H4 (cell line): ENCODE measurements at regions not wholly inside any gene's neighbourhood (a gene's known extent, or its start where the extent isn't known, plus 50 kb on each side); places are given as distances from the start of the nearest gene placed in this dataset.
"Not testable (repeated sequence)": the region's sequence is repeated elsewhere in the genome, so short reads cannot be mapped to it uniquely, and the experiment has no call there.

Experiments used
- DNase-seq: peaks from one replicate; pipeline ENCODE4 v3.0.0-alpha.2; 2015; ENCODE audit warnings: low spot score

DNA sequence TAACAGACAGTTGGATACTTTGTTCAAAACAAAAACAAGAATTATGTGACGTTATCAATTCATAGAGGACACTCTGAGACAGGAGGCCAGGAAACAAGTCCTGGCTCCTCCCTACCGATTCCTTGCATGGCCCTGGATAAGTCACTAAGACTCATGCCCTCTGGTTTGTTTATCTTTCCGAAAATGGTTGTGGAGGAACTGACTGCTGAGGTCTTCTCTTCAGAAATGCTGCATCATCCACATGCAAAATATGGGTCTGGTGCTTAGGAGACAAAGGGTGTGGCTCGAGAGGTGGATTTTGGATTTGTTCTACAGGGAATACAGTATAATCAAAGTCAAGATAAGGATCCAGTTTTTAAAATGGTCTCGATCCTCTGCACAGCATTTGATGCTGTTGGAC lies 130.9 kb downstream of the RELL1 start:
- peak; percentile 44 for DNase-seq

DNA sequence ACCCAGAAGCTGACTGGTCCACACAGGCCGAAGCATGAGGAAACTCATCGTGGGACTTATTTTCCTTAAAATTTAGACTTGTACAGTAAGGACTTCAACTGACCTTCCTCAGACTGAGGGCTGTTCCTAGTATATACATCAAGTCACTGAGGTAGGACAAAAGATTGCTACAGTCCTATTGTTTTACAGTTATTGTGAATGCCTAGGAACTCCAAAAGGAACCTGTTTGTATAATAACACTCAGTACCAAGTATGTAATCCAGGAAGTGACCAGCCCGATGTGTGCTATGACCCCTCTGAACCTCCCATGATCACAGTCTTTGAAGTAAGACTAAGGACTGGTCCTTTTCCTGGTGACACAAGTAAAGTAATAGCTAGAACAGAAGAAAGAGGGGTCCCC lies 136.3 kb downstream of the RELL1 start:
- not testable (repeated sequence) for DNase-seq

DNA sequence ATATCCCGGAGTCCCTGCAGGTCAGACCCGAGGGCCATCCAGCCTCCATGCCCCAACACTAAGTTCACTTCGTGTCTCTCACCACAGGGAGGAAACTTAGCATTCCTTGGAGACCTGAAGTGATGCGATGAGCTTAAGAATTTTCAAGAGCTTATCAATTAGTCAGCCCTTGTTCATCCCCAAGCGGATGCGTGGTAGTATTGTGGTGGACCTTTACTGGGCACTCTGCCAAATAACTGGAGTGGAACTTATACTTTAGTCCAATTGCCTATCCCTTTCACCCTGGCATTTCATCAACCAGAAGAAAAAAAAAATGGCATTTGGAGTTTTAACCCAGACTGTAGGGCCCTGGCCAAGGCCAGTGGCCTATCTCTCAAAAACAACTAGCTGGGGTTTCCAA lies 137.1 kb downstream of the RELL1 start:
- peak; percentile 79 for DNase-seq

DNA sequence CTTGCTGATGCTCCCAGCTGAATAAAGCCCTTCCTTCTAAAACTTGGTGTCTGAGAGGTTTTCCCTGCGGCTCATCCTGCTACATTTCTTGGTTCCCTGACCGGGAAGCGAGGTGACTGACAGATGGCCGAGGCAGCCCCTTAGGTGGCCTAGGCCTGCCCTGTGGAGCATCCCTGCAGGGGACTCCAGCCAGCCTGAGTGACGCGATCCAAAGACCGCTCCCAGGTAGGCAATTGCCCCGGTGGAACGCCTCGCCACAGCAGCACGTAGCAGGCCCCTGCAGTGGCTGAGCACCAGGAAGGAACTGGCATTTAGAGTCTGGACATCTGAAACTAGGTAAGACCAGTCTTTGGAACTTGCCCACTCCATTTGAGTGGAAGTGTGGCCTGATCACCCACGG lies 139.6 kb downstream of the RELL1 start:
- no peak for DNase-seq

DNA sequence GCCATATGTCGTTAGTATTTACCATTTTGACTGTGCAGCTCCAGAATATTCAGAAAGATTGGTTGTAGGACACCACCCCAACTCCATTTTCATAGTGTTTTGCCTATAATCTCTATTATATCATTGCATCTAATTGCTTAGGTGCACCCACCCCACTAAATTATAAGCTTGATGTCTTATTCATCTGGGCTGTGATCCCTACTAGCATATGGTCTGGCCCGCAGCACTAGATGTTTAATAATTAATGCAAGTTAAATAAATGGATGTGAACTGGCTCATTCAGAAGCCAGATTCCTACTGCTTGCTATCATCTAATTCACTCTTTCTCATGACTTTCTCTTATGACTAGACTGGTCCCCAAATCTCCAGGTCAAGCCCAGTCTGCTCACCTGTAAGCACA lies 143.5 kb downstream of the RELL1 start:
- no peak for DNase-seq

DNA sequence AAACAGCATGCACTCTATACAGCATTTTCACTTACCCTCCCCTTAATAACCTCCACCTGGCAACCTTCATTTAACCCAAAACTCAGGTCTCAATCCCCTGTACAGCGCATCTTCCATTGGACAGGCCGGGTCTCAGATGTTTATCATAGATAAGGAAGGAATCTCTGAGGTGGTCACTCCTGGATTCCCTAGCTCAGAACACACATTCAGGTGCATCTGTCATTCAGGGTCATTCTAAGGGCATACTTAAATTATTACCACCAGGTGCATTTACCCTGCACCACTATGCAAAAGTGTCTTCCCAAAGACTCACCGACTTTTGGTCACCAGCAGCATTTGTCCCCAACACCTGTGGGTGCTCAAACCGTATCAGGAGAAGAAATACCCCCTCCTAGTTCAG lies 144.2 kb downstream of the RELL1 start:
- no peak for DNase-seq

DNA sequence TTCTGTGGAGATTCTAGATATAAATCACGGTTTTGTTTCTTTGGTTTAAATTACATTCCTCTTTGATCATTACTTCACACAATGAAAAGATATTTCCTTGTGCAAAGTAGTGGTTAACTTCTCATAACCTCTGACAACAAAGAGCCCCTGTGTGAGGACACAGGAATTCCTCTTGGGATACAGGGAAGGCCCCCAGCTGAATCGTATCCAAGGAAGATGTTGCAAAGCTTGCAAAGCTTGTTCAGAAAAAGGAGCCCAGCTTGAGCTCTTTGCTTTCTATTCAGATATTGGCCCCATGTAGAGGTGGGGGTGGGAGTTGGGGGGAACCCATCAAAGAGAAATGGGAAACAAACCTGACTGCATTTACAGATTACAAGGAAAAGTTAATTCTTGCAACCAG lies 145.7 kb downstream of the RELL1 start:
- DNase-seq: no peak

DNA sequence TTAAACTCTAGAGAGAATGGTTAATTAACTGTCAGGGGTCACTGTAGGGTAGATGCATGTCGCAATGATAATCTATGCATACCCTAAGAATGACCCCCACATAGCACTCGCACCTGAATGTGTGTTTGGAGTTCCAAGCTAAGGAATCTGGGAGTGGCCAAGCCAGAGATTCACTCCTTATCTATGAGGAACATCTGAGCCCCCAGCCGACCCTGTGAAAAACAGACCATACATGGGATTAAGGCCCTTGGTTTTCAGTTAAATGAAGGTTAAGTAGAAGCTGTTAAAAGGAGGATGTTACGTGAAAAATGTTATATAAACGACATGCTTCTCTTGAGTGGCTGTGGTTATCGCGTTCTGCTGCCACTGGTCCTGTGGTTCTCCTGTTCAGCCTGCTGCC lies 147.2 kb downstream of the RELL1 start:
- no peak for DNase-seq

DNA sequence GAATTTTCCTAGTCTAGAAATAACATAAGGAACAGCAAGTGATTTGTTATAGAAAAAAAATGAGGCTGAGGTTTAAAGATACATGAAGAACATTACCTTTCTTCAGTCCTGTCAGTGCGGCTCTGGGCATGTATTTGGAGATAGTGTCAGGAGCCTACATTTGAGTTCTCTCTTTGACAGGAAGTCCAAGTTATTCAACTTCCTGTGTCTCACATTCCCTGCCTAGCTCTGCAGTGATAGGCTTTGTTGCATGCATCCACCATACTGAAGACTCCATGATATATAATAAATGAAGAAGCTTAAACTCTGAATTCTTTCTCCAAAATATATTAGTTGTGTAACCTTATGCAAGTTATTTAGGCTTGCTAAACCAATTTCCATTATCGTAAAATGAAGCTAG lies 148.7 kb downstream of the RELL1 start:
- no peak for DNase-seq

DNA sequence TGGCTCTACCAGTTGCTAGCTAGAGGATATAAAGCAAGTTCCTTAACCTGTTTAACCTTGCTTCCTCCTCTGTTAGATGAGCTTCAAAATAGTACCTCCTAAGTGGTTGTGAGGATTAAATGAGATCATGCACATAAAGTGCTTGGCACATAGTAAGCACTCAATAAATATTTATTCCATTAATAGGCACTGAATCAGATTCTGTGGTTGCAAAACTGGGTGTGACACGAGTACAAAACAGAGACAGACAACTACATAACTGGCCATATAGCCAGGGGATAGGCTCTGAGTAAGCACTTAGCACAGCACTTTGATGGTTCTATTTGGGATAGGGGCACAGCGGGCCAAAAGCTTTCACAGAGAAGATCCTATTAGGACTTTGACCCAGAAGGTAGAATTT lies 150.3 kb downstream of the RELL1 start:
- DNase-seq: no peak

DNA sequence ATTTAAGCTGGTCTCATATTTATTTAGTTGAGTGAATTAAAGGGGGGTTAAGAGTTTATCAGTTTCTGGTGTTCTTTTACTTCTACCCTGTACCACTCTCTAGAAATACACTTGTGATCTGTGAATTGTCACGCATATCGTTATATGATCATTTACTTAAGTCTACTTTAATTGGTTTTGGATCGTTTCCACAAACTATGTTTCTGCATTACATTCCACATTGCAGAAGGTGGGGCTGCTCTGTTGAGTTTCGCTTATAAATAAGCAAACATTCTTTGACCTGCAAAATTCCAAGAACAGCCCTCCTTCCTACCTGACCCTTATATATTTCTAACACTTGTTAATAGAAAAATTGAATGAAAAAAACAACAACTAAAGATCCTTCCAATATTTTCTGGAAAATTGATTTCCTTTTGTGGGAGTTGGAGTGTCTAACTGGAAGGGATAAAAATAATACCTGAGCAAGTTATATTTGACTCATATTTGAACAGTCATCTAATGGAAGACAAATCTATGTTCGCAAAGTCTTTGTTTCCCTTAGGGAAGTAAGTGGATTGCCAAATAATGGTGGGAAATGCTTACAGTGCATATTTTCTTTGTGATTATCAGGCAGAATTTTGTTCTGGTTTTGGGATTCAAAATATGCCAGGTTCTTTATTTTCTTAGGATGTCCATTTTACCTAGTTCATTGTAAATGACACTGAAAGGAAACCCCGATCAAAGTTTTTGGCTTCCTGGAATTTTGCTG lies 152.7 kb downstream of the RELL1 start:
- no peak for DNase-seq

DNA sequence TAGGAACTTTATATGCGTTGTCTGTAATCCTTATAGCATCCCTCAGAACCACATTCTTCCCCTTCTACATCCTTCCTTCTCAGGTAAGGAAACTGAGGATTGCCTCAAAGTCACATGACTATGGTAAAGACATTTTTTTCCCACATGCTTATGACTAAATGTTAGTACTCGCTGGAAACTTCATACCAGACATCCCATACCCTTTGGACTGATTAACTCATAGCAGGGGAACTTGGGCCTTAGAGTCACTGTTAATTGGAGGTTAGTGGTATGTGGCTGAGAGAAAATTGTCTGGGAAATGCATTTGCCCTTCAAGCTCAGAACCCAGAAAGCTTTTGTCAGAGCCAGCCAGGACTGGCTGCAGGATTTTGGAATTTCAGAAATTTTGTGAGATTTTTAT lies 155.0 kb downstream of the RELL1 start:
- no peak for DNase-seq

DNA sequence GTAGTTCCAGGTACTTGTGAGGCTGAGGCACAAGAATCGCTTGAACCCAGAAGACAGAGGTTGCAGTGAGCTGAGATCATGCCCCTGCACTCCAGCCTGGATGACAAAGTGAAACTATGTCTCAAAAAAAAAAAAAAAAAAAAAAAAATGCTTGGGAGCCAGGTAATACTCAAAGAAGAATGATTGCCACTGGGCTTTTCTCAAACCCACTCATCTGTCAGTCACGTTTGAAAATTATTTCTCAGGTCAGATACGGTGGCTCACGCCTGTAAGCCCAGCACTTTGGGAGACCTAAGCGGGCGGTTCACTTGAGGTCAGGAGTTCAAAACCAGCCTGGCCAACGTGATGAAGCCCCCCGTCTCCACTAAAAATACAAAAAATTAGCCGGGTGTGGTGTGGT lies 155.7 kb downstream of the RELL1 start:
- no peak for DNase-seq

DNA sequence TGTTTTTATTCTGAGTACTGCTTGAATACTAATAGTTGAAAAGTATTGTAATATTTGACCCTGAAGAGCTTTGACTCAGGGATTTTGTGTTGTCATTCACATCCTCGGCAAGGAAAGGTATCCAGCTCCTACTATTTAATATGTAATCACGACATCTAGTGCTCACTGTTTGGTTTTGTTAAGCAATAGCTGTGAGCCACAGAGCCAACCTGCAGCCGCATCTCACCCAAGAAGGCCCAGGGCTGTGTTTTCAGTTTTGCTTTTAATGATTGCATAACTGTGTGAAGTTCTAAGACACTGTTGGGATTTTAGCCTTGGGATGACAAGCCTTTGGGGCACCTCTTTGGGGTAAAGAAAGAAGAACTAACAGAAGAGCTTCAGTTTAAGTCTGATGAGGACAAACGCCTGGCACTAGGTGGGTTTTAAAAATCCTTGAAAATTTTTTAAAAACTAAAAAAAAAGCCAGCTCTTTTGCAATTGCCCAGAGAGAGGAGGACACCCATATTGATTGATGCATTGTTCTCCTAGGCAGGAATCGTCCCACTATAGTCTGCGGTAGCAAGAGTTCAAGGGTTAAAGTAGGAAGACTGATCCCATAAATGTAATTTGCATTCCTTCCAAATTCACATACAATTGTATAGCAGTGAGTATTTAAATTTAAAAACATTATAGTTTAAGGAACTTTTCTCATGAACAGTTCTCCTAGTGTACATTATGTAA lies 157.8 kb downstream of the RELL1 start:
- peak; percentile 69 for DNase-seq

DNA sequence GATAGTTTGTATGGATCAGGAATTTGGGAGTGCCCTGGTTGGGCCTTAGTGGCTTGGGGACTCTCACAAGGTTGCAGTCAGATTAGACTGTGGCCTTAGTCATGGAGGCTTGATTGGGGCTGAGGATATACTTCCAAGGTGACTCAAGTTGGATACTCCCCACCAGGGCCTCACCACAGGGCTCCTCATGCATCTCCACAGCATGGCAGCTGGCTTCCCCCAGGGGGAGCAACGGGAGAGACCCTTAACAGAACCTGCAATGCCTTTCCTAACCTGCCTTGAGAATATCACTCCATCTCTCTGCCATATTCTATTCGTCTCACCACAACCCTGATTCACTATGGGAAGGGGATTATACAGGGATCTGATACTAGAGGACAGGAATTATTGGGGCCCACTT lies 161.9 kb downstream of the RELL1 start:
- DNase-seq: no peak

DNA sequence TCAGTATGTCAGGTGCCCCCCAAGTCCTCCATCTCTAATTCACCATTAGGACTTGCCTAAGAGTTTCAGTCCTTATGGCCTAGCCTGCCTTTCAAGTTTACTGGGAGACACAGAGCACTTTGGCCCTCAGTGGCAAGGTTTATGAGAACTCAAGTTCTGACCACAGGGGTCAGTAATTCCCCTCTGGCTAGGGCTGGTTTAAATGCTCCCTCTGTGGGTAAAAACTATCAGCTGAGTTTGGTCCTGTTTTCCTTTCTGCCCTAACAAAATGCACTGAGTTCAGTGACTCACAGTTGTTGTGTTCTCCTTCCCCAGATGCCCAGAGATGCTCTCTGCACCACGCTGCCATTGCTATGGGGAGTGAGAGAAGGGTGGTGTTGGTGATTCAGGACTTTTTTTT lies 163.2 kb downstream of the RELL1 start:
- peak; percentile 25 for DNase-seq

DNA sequence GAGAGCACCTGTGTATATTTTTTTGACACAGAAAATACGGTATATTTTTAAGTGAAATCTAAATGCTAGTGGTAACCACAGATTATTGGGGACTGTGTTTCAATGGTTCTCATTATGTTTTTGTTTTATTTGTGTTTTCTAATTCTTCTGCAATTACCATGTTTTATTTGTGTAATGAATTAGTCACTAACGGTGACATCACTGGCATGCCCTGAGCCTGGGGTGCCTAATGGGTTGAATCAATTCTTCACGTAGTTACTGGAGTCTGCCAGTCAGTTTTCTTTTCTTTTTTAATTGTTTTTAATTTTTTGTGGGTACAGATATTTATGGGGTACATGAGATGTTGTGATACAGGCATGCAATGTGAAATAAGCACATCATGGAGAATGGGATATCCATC lies 168.8 kb downstream of the RELL1 start:
- DNase-seq: no peak

DNA sequence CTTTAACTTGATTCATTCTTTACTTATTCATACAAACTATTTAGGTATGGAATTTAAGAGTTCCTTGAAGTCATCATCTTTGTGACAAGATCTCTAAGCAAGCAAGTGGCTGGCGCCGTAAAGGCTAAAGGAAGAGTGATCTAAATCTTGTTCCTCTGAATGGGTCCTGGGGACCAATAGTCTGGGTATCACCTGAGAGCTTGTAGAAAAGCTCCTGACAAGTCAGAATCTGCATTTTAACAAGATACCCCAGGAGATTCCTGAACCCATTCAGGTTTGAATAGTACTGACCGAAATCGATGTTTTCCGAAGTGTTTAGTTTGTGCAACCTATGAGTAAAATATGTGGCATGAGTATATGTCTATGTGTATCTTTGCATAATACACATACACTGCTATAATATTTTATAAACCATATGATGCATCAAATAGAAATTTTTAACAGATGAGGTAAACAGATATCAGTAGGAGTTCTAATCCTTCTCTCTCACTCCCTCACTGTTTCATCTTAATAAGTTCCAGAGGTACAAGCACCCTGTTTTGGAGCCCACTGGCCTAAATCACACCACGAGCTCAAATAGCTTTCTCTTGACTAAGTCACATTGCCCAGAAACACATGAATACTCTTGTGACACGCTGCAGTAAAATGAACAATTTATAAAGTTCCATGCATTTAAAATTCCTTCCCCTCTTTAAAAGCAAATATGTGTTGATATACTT lies 170.0 kb downstream of the RELL1 start:
- DNase-seq: no peak

DNA sequence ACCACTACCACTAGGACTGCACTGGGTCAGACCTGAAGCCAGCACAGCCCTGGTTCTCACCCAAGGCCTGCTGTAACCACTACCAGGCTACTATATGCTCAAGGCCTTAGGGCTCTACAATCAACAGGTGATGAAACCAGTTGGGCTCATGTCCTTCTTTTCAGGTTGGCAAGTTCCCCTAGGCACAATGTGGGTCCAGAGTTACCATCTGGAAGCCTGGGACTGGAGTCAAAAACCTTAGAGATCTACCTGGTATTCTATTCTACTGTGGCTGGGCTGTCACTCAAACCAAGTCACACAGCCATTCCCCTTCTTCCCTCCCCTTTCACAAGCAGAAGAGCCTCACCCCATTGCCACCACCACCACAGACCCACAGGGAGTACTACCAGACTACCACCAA lies 175.6 kb downstream of the RELL1 start:
- no peak for DNase-seq

DNA sequence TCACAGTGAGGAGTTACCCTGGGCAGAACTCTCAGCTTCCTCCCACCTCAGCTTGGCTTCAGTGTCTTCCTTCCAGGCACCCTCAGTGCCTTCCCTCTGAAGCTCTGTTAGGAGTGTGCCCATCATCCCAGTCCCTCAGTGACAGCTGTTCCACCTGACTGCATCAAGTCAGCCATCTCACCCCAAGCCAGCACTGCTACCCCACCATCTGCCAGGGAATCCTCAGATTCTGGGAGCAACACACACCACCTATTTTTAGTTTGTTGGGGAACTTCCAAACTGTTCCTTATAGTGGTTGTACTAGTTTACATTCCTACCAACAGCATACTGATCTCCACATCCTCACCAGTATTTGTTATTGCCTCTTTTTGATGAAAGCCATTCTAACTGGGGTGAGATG lies 182.9 kb downstream of the RELL1 start:
- DNase-seq: no peak

DNA sequence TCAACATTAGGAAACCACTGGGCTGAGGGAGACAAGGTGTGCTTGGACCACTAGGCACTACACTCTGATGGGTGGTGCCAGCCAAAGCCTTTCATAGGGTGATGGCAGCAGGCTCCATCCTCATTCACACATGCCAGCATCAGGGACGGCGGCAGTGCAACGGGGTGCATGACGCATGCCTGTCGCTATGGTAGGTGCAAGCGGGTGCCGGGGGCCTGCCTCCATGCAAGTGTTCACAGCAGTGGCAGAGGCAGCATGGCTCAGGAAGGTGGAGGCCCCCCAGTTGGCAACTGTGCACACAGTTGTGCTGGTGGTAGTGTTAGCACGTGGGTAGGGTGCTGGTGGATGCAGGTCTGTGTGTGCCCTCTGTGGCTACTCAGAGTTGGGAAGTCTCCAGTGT lies 184.1 kb downstream of the RELL1 start:
- DNase-seq: no peak
